T-cell (primary cell): ENCODE measurements at regions not wholly inside any gene's neighbourhood (a gene's known extent, or its start where the extent isn't known, plus 50 kb on each side); places are given as distances from the start of the nearest gene placed in this dataset.

ENCODE experiments used
- ATAC-seq, 4 experiments: fragments of 200-7000 bp in 3 of 4; fragments of 150-1000 bp in 1 of 4; cut with Tn5 transposase; replicated peaks in 1 of 4; 1 replicate in 3 of 4; 2 replicates in 1 of 4; pipeline ENCODE4 v1.10.0; 2021; ENCODE audit warnings: moderate library complexity in 3 of 4, mild to moderate bottlenecking in 2 of 4, moderate number of reproducible peaks in 1 of 4
- CTCF ChIA-PET, 2 donors: fragments of 300-600 bp; sonication (Branson Sonifier 250); formaldehyde crosslinking; loops; one replicate each; lab custom pipeline; 2022; ENCODE audit warnings: antibody characterized with exemption in 2 of 2; lab: Charles Lee
- POLR2A ChIA-PET, 2 donors: fragments of 300-600 bp; sonication (Branson Sonifier 250); formaldehyde crosslinking; loops; one replicate each; lab custom pipeline; 2022; ENCODE audit warnings: antibody characterized with exemption in 2 of 2; lab: Charles Lee
- DNase-seq, 35 experiments: peaks; one replicate each; pipeline versions ENCODE4 v3.0.0 to v3.0.0-alpha.2; 2013 to 2023
- H3K27ac ChIP-seq: one replicate; pipeline ENCODE4 v1.5.1; 2013; ENCODE audit warnings: low read length
- H3K27me3 ChIP-seq, 2 experiments: replicated peaks in 1 of 2; 1 replicate in 1 of 2; 2 replicates in 1 of 2; pipeline versions ENCODE4 v1.6.1 to v1.7.0; 2013; ENCODE audit warnings: low read length in 1 of 2, mixed read lengths in 1 of 2; ENCODE audit not compliant: control insufficient read depth in 2 of 2, insufficient read depth in 2 of 2; ENCODE audit errors: extremely low read depth in 1 of 2
- H3K36me3 ChIP-seq, 2 donors: 1 replicate in 1 of 2; 2 replicates in 1 of 2; pipeline versions ENCODE4 v1.6.1 to v1.7.0; 2013; ENCODE audit warnings: low read length in 1 of 2; ENCODE audit not compliant: control insufficient read depth in 2 of 2, insufficient read depth in 1 of 2; ENCODE audit errors: extremely low read depth in 1 of 2
- H3K4me1 ChIP-seq, 2 experiments: 1 replicate in 1 of 2; 2 replicates in 1 of 2; pipeline versions ENCODE4 v1.6.1 to v1.7.0; 2013; ENCODE audit warnings: low read length in 2 of 2, mixed read lengths in 1 of 2; ENCODE audit not compliant: insufficient read depth in 2 of 2, control insufficient read depth in 1 of 2; ENCODE audit errors: extremely low read depth in 1 of 2
- H3K4me3 ChIP-seq, 2 donors: 1 replicate in 1 of 2; 2 replicates in 1 of 2; pipeline versions ENCODE4 v1.5.1 to v1.7.0; 2013; ENCODE audit warnings: mild to moderate bottlenecking in 2 of 2, low read length in 1 of 2, moderate library complexity in 1 of 2; ENCODE audit not compliant: control insufficient read depth in 1 of 2; ENCODE audit errors: extremely low read depth in 1 of 2
- H3K9me3 ChIP-seq: 2 replicates; pipeline ENCODE4 v1.7.0; 2013
- H3K27ac Mint-ChIP-seq, 2 donors: one replicate each; pipeline ENCODE4 v1.8.0; 2020 to 2021; ENCODE audit warnings: mild to moderate bottlenecking in 2 of 2, mixed read lengths in 2 of 2
- H3K27me3 Mint-ChIP-seq, 2 donors: one replicate each; pipeline ENCODE4 v1.8.0; 2021 to 2022; ENCODE audit warnings: mixed read lengths in 2 of 2
- H3K36me3 Mint-ChIP-seq: one replicate; pipeline ENCODE4 v1.8.0; 2021; ENCODE audit warnings: mixed read lengths
- H3K4me1 Mint-ChIP-seq, 3 donors: one replicate each; pipeline ENCODE4 v1.8.0; 2020 to 2022; ENCODE audit warnings: mixed read lengths in 3 of 3, mild to moderate bottlenecking in 1 of 3
- H3K4me3 Mint-ChIP-seq, 3 donors: one replicate each; pipeline ENCODE4 v1.8.0; 2020 to 2022; ENCODE audit warnings: mild to moderate bottlenecking in 3 of 3, mixed read lengths in 3 of 3, moderate library complexity in 3 of 3
- H3K9me3 Mint-ChIP-seq, 3 donors: one replicate each; pipeline ENCODE4 v1.8.0; 2020 to 2022; ENCODE audit warnings: mixed read lengths in 3 of 3
- WGBS: methylation state at CpG from one replicate; pipeline ENCODE4 v1.1.5; 2013; ENCODE audit warnings: missing lambda C conversion rate; ENCODE audit not compliant: insufficient coverage; 5-methylcytosine and 5-hydroxymethylcytosine counted together

DNA sequence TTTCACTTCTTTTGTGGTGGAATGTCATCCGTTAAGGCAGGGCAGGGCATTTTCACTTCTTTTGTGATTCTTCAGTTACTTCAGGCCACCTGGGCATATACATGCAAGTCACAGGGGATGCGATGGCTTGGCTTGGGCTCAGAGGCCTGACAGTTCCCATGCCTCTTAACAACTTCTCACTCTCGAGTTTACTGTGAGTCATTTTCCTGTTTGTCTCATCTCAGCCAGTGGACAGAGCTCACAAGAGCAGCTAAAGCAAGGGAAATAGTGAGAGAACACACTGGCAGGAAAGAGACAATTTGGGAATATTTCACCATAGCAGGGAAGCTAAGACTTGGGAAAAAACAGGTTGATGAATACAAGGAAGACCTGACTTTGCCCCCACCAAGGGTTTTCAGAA is 1275.7 kb downstream of the NLGN4Y start:
- no peaks in the 10 kb centered on the region for H3K4me1 Mint-ChIP-seq

DNA sequence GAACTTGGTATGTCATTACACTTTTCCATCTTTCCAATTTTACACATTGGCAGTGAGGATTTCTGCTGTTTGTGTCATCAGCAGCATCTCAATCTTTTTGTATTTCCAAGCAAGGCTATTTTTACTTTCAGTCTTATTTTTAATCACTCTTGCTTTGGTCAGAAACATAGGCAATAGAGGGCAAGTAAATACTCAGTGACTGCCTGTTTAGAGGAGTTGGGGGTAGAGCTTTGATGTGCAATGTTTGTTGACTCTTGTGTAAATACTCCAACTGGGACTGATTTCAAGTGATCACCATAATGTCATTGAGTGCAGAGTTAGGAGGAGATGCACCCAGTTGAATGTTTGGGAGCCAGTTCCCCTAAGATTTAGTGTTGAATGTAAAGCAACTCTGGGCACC is 1281.7 kb downstream of the NLGN4Y start:
- ChIA-PET POLR2A (no interaction called here), CTCF (no interaction called here)
- no peak overlapping the region for H3K27ac Mint-ChIP-seq
- no peaks in the 10 kb centered on the region for H3K27me3 ChIP-seq
- no peaks in the 10 kb centered on the region for H3K9me3 ChIP-seq
- no peaks in the 10 kb centered on the region for H3K4me1 Mint-ChIP-seq
- no peaks in the 10 kb centered on the region for H3K27me3 Mint-ChIP-seq
- H3K4me3 ChIP-seq, result no peak overlapping the region
- no peaks in the 10 kb centered on the region for H3K4me1 ChIP-seq
- ATAC-seq, result no peak
- DNase-seq, result no peak
- no peaks in the 10 kb centered on the region for H3K9me3 Mint-ChIP-seq
- no peak overlapping the region for H3K27ac ChIP-seq
- H3K4me3 Mint-ChIP-seq, result no peak overlapping the region
- H3K36me3 ChIP-seq, result no peaks in the 10 kb centered on the region
- H3K36me3 Mint-ChIP-seq, result no peaks in the 10 kb centered on the region

More for the DNA sequence above, 1275.7 kb downstream of the NLGN4Y start:
- H3K27me3 ChIP-seq, result no peaks in the 10 kb centered on the region
- no CpG with 5 or more reads among the region's 3 CpGs for WGBS
- H3K4me3 Mint-ChIP-seq, result no peak overlapping the region
- no peak overlapping the region for H3K27ac Mint-ChIP-seq
- H3K9me3 ChIP-seq, result no peaks in the 10 kb centered on the region
- DNase-seq, result no peak
- ATAC-seq, result no peak
- H3K36me3 Mint-ChIP-seq, result no peaks in the 10 kb centered on the region
- H3K4me3 ChIP-seq, result no peak overlapping the region
- no peaks in the 10 kb centered on the region for H3K27me3 Mint-ChIP-seq
- H3K9me3 Mint-ChIP-seq, result no peaks in the 10 kb centered on the region
- H3K27ac ChIP-seq, result no peak overlapping the region
- H3K4me1 ChIP-seq, result no peaks in the 10 kb centered on the region
- ChIA-PET POLR2A (no interaction called here), CTCF (no interaction called here)
- H3K36me3 ChIP-seq, result no peaks in the 10 kb centered on the region

DNA sequence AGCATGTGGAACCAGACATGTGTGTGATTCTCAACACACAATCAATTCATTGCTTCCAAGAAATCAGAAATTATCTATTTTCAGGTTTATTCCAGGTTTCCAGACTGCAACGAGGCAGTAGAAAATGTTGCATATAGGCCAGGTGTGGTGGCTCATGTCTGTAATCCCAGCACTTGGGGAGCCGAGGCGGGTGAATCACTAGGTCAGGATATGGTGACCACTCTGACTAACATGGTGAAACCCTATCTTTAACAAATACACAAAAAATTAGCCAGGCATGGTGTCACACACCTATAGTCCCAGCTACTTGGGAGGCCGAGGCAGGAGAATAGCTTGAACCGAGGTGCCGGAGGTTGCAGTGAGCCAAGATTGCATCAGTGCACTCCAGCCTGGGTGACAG is 1289.9 kb downstream of the NLGN4Y start:
- H3K4me1 Mint-ChIP-seq, result no peaks in the 10 kb centered on the region
- POLR2A ChIA-PET, result no interaction called here
- no peaks in the 10 kb centered on the region for H3K27me3 Mint-ChIP-seq
- no peaks in the 10 kb centered on the region for H3K36me3 ChIP-seq
- H3K9me3 ChIP-seq, result no peaks in the 10 kb centered on the region
- no peak overlapping the region for H3K27ac Mint-ChIP-seq
- H3K27me3 ChIP-seq, result no peaks in the 10 kb centered on the region
- no peak overlapping the region for H3K4me3 ChIP-seq
- no peak overlapping the region for H3K4me3 Mint-ChIP-seq
- no peak for ATAC-seq
- no peak for DNase-seq
- no peaks in the 10 kb centered on the region for H3K36me3 Mint-ChIP-seq
- peaks cover 0 to 5% (median 0%) of the 10 kb centered on the region in 3 donors for H3K9me3 Mint-ChIP-seq
- H3K4me1 ChIP-seq, result no peaks in the 10 kb centered on the region
- H3K27ac ChIP-seq, result no peak overlapping the region
- WGBS, result no CpG with 5 or more reads among the region's 6 CpGs
- CTCF ChIA-PET, result no interaction called here
